Activated naive CD4-positive, alpha-beta T cell treated with anti-CD3 and anti-CD28 coated beads, Interleukin-2, amount 10 ng/mL, durations not matched to agents 7 days and 5 days (primary cell): ENCODE measurements at regions not wholly inside any gene's neighbourhood (a gene's known extent, or its start where the extent isn't known, plus 50 kb on each side); places are given as distances from the start of the nearest gene placed in this dataset.

Experiments
- CTCF ChIA-PET: fragments of 350-600 bp; sonication (Branson Sonifier 250); formaldehyde crosslinking; loops from one replicate; lab custom pipeline; 2021; ENCODE audit warnings: antibody characterized with exemption; lab: Charles Lee
- DNase-seq: peaks from one replicate; pipeline ENCODE4 v3.0.0-alpha.2; 2020
- H3K27ac Mint-ChIP-seq: one replicate; pipeline ENCODE4 v1.8.0; 2021; ENCODE audit warnings: mild to moderate bottlenecking, moderate library complexity, mixed read lengths
- H3K27me3 Mint-ChIP-seq: one replicate; pipeline ENCODE4 v1.8.0; 2021; ENCODE audit warnings: mild to moderate bottlenecking, mixed read lengths
- H3K36me3 Mint-ChIP-seq: one replicate; pipeline ENCODE4 v1.8.0; 2021; ENCODE audit warnings: mixed read lengths
- H3K4me1 Mint-ChIP-seq: one replicate; pipeline ENCODE4 v1.8.0; 2021; ENCODE audit warnings: mixed read lengths
- H3K4me3 Mint-ChIP-seq: one replicate; pipeline ENCODE4 v1.8.0; 2021; ENCODE audit warnings: mild to moderate bottlenecking, moderate library complexity, mixed read lengths
- H3K9me3 Mint-ChIP-seq: one replicate; pipeline ENCODE4 v1.8.0; 2021; ENCODE audit warnings: mixed read lengths

GRCh38 chr6:65903992-65904391, 197.0 kb upstream of the EYS start:
- no peak for DNase-seq
- H3K36me3 Mint-ChIP-seq: no peaks in the 10 kb centered on the region
- CTCF ChIA-PET: no interaction called here
- H3K4me1 Mint-ChIP-seq: no peaks in the 10 kb centered on the region
- H3K27ac Mint-ChIP-seq: no peak overlapping the region
- peaks cover 5% of the 10 kb centered on the region for H3K9me3 Mint-ChIP-seq
- H3K27me3 Mint-ChIP-seq: no peaks in the 10 kb centered on the region
- no peak overlapping the region for H3K4me3 Mint-ChIP-seq

DNA sequence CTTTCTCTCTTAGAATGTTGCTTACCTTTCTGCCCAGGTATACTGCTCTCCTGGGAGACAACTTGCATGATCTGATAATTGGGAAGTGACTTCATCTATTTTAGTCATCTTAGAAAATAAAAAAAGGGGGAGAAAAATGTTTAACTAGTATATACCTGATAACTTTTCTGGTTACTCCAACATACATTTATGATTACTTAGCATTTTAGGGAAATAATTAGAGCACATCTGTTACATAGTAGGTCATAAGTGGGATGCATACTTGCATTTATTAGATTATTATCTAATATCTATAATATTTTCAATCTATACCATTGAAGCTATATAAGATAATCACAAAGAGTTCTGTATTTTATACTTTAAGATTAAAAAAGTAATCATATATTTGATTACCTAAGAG, 193.9 kb upstream of the EYS start:
- Mint-ChIP-seq H3K27me3 (no peaks in the 10 kb centered on the region), H3K4me3 (no peak overlapping the region), H3K4me1 (no peaks in the 10 kb centered on the region), H3K36me3 (no peaks in the 10 kb centered on the region), H3K9me3 (peaks cover 2% of the 10 kb centered on the region), H3K27ac (no peak overlapping the region)
- no peak for DNase-seq
- CTCF ChIA-PET: no interaction called here

DNA sequence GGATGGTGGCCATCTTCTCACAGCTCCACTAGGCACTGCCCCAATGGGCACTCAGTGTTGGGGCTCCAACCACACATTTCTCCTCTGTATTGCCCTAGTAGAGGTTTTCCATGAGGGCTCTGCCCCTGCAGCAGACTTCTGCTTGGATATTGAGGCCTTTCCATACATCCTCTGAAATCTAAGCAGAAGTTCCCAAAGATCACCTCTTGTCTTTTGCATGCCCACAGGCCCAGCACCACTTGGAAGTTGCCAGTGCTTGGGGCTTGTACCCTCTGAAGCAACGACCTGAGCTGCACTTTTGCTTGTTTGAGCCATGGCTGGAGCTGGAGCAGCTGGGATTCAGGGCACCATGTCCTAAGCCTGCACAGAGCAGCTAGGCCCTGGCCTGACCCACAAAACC, 189.1 kb upstream of the EYS start:
- Mint-ChIP-seq H3K27me3 (no peaks in the 10 kb centered on the region), H3K4me3 (no peak overlapping the region), H3K4me1 (no peaks in the 10 kb centered on the region), H3K36me3 (no peaks in the 10 kb centered on the region), H3K9me3 (peaks cover 7% of the 10 kb centered on the region), H3K27ac (no peak overlapping the region)
- no peak for DNase-seq
- CTCF ChIA-PET: no interaction called here

DNA sequence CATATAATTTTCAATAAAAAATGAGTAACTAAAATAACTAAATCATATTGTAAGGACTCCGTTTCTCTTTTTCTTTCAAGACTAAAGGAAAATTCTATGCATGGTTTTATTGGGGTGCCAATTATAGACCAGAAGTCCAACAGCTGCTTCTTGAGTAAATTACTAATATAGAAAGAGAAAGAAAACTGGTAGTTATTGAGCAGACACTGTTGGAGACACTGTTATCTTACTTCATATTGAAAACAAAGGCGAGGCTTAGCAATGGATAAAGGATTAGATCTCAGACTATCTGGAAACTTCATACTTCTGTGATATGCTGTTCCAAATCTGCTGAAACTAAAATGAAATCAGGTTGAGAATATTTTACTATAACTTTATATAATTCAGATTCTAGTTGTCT, 169.6 kb upstream of the EYS start:
- no peak for DNase-seq
- Mint-ChIP-seq H3K27ac (no peak overlapping the region), H3K36me3 (no peaks in the 10 kb centered on the region), H3K4me1 (no peaks in the 10 kb centered on the region), H3K4me3 (no peak overlapping the region), H3K27me3 (no peaks in the 10 kb centered on the region), H3K9me3 (no peaks in the 10 kb centered on the region)
- CTCF ChIA-PET: no interaction called here

GRCh38 chr6:65852369-65852852, 145.4 kb upstream of the EYS start:
- Mint-ChIP-seq H3K4me3 (no peak overlapping the region), H3K27me3 (no peaks in the 10 kb centered on the region), H3K36me3 (no peaks in the 10 kb centered on the region), H3K27ac (no peak overlapping the region), H3K4me1 (no peaks in the 10 kb centered on the region), H3K9me3 (peaks cover 16% of the 10 kb centered on the region)
- CTCF ChIA-PET: no interaction called here
- DNase-seq: no peak

GRCh38 chr6:65830151-65830550, 123.1 kb upstream of the EYS start:
- H3K9me3 Mint-ChIP-seq: no peaks in the 10 kb centered on the region
- no peak overlapping the region for H3K27ac Mint-ChIP-seq
- H3K36me3 Mint-ChIP-seq: no peaks in the 10 kb centered on the region
- CTCF ChIA-PET: no interaction called here
- no peak for DNase-seq
- H3K4me3 Mint-ChIP-seq: no peak overlapping the region
- H3K27me3 Mint-ChIP-seq: no peaks in the 10 kb centered on the region
- H3K4me1 Mint-ChIP-seq: no peaks in the 10 kb centered on the region

- Mint-ChIP-seq H3K4me1 (no peaks in the 10 kb centered on the region), H3K36me3 (no peaks in the 10 kb centered on the region), H3K9me3 (peaks cover 5% of the 10 kb centered on the region), H3K4me3 (no peak overlapping the region), H3K27ac (no peak overlapping the region), H3K27me3 (no peaks in the 10 kb centered on the region)
- DNase-seq: no peak
- CTCF ChIA-PET: interaction anchor here (0.6 kb wide), 1 partner anchor 924 kb away, joined by 3 read pairs; no protein-coding TSS in a partner anchor
Measured at GRCh38 chr6:65819152-65819551, 112.1 kb upstream of the EYS start.

DNA sequence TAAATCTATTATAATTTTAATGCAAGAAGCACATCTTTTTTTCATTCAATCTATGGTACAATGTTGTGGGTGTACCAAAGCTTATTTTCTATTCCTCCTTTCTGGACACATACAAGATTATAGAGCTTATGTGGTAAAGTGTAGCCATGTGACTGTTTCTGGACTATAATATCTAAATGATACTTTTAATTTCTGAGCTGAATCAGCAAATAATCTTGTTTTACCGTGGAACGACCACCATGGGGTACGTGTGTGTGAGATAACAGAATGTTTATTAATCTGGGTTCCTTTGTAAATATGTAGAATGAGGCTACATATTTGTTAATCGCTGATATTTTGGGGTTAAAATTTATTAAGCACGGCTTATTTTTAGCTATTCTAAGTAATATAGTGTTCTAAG, 111.5 kb upstream of the EYS start:
- CTCF ChIA-PET: interaction anchor here (0.6 kb wide), 1 partner anchor 924 kb away, joined by 3 read pairs; no protein-coding TSS in a partner anchor
- H3K27me3 Mint-ChIP-seq: no peaks in the 10 kb centered on the region
- H3K9me3 Mint-ChIP-seq: peaks cover 5% of the 10 kb centered on the region
- DNase-seq: no peak
- H3K27ac Mint-ChIP-seq: no peak overlapping the region
- H3K36me3 Mint-ChIP-seq: no peaks in the 10 kb centered on the region
- no peak overlapping the region for H3K4me3 Mint-ChIP-seq
- H3K4me1 Mint-ChIP-seq: no peaks in the 10 kb centered on the region

DNA sequence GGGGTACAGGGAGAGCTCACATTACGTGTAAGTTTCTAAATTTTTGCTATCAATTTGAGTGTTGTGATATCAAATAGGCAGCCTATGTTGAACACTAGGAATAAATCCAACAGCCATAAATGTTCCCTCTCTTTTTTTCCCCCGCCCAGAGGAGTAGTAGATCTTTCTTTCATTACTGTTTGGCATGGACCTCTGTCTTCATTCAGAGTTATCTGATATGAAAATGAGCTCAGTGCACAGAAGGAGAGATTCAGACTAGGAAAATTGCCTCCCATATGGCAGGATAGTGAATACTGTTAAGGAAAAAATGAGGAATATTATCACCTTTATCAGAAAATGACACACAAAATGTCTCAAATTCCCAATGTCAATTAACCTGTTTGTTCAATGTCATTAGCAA, 110.0 kb upstream of the EYS start:
- H3K9me3 Mint-ChIP-seq: peaks cover 3% of the 10 kb centered on the region
- no peaks in the 10 kb centered on the region for H3K4me1 Mint-ChIP-seq
- no peak overlapping the region for H3K27ac Mint-ChIP-seq
- H3K4me3 Mint-ChIP-seq: no peak overlapping the region
- CTCF ChIA-PET: no interaction called here
- H3K36me3 Mint-ChIP-seq: no peaks in the 10 kb centered on the region
- no peak for DNase-seq
- no peaks in the 10 kb centered on the region for H3K27me3 Mint-ChIP-seq

GRCh38 chr6:65814071-65814470, 107.0 kb upstream of the EYS start:
- no peak overlapping the region for H3K27ac Mint-ChIP-seq
- H3K36me3 Mint-ChIP-seq: no peaks in the 10 kb centered on the region
- no peaks in the 10 kb centered on the region for H3K27me3 Mint-ChIP-seq
- H3K9me3 Mint-ChIP-seq: no peaks in the 10 kb centered on the region
- DNase-seq: no peak
- no peak overlapping the region for H3K4me3 Mint-ChIP-seq
- CTCF ChIA-PET: no interaction called here
- H3K4me1 Mint-ChIP-seq: no peaks in the 10 kb centered on the region

DNA sequence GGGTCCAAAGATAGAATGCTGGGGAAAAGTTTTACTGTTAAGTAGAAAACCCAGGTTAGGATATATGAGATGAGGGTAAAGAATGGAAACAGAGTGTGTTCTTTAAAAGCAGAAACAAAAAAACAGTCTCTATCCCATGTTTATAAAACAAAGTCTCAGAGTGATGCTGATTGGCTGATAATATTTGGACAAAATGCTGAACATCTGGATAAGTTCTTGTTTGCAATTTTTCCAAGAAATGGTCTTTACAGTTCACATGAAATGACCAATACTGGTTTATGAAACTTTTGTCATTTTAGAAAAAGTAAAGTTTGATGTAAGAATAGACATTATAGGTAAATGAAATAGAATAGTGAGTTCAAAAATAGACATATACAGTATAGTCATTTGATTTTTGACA, 96.2 kb upstream of the EYS start:
- H3K36me3 Mint-ChIP-seq: no peaks in the 10 kb centered on the region
- CTCF ChIA-PET: no interaction called here
- no peak overlapping the region for H3K27ac Mint-ChIP-seq
- no peaks in the 10 kb centered on the region for H3K27me3 Mint-ChIP-seq
- H3K4me1 Mint-ChIP-seq: no peaks in the 10 kb centered on the region
- H3K9me3 Mint-ChIP-seq: peaks cover 2% of the 10 kb centered on the region
- H3K4me3 Mint-ChIP-seq: no peak overlapping the region
- DNase-seq: no peak

DNA sequence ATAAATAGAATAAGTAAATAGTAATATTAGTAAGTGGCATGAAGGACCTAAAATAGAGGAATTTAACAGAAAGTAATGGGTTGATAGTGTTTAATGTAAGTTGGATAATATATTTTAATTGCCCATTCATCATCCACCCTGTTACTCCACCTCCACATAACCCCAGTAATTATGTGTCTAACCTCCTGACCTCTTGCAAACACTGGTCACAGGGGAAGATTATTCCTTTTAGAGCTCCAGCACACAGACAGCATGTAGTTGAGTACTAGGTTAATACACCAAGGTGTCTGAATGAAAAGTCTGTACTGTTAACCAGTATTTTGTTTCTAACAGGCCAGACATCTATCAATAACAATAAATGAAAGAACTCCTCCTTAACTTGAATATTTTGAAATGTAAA, 92.4 kb upstream of the EYS start:
- Mint-ChIP-seq H3K27me3 (no peaks in the 10 kb centered on the region), H3K9me3 (no peaks in the 10 kb centered on the region), H3K36me3 (no peaks in the 10 kb centered on the region), H3K4me3 (no peak overlapping the region), H3K27ac (no peak overlapping the region), H3K4me1 (no peaks in the 10 kb centered on the region)
- DNase-seq: no peak
- CTCF ChIA-PET: no interaction called here

- Mint-ChIP-seq H3K9me3 (peaks cover 4% of the 10 kb centered on the region), H3K27ac (no peak overlapping the region), H3K4me1 (no peaks in the 10 kb centered on the region), H3K27me3 (no peaks in the 10 kb centered on the region), H3K36me3 (no peaks in the 10 kb centered on the region), H3K4me3 (no peak overlapping the region)
- DNase-seq: no peak
- CTCF ChIA-PET: no interaction called here
Measured at GRCh38 chr6:65798280-65799014, 91.4 kb upstream of the EYS start.

- no peak overlapping the region for H3K4me3 Mint-ChIP-seq
- H3K27ac Mint-ChIP-seq: no peak overlapping the region
- H3K36me3 Mint-ChIP-seq: no peaks in the 10 kb centered on the region
- no peaks in the 10 kb centered on the region for H3K4me1 Mint-ChIP-seq
- H3K9me3 Mint-ChIP-seq: peaks cover 16% of the 10 kb centered on the region
- DNase-seq: no peak
- H3K27me3 Mint-ChIP-seq: no peaks in the 10 kb centered on the region
- CTCF ChIA-PET: no interaction called here
Measured at GRCh38 chr6:65790666-65791065, 83.6 kb upstream of the EYS start.

DNA sequence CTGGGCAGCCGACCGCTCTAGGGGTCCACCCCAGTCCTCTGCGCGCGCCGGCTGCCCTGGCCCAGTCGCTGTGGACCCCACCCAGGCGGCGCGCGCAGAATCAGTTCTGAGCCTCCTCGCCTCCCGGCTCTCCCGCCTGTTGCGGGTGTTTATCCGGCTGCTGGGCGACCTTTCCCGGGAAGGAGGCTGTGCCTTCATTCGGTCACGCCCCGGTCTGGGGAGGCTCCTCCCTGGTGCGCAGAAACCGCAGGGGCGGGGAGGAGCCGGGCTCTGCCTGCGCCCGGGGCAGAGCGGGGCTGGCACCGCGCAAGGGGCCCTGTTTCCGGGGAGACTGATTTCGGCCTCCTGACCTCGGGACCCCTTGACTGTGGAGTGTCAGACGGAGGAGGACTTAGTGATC, 80.8 kb upstream of the EYS start:
- no peak for DNase-seq
- Mint-ChIP-seq H3K36me3 (no peaks in the 10 kb centered on the region), H3K4me1 (no peaks in the 10 kb centered on the region), H3K27me3 (no peaks in the 10 kb centered on the region), H3K9me3 (peaks cover 19% of the 10 kb centered on the region), H3K27ac (no peak overlapping the region), H3K4me3 (no peak overlapping the region)
- CTCF ChIA-PET: no interaction called here
